ENCODE measurements at regions not wholly inside any gene's neighbourhood (a gene's known extent, or its start where the extent isn't known, plus 50 kb on each side); places are given as distances from the start of the nearest gene placed in this dataset.
"Not testable (repeated sequence)": the region's sequence is repeated elsewhere in the genome, so short reads cannot be mapped to it uniquely, and the experiment has no call there.

- POLR2A ChIA-PET: interaction anchor here (0.7 to 1.1 kb wide), 2 partner anchors 13 to 72 kb away, joined by 3 read pairs; no protein-coding TSS in a partner anchor
- Mint-ChIP-seq H3K27me3 (ENCODE audit: insufficient read depth, unreplicated experiment) (no peaks in the 10 kb centered on the region), H3K27ac (ENCODE audit: low read depth, unreplicated experiment) (no peak overlapping the region), H3K36me3 (ENCODE audit: insufficient read depth, unreplicated experiment) (no peaks in the 10 kb centered on the region), H3K9me3 (ENCODE audit: unreplicated experiment) (peaks cover 16% of the 10 kb centered on the region), H3K4me1 (ENCODE audit: insufficient read depth, unreplicated experiment) (no peaks in the 10 kb centered on the region), H3K4me3 (ENCODE audit: unreplicated experiment) (no peak overlapping the region)
- BruUV-seq (replicated peaks): no TSS peak
- no peak for DNase-seq (ENCODE audit: unreplicated experiment)
- TF ChIP-seq CTCF (IDR thresholded peaks at IDR 0.05; ENCODE audit: unreplicated experiment): no peak
- CTCF ChIA-PET: interaction anchor here (0.6 to 1.0 kb wide), 3 partner anchors 10 to 266 kb away, joined by 3 to 5 read pairs (median 3); no protein-coding TSS in a partner anchor
- intact Hi-C loops (cut with micrococcal nuclease): no loop called here
These were observed 75.1 kb upstream of the SPRY4 start for GRCh38 chr5:142399891-142400290.

- POLR2A ChIA-PET: no interaction called here
- CTCF ChIA-PET: interaction anchor here (0.6 kb wide), 1 partner anchor 79 kb away, joined by 6 read pairs; no protein-coding TSS in a partner anchor
- BruUV-seq (replicated peaks): no TSS peak
- peaks cover 16% of the 10 kb centered on the region for H3K9me3 Mint-ChIP-seq (ENCODE audit: unreplicated experiment)
- no peak for DNase-seq (ENCODE audit: unreplicated experiment)
- no peaks in the 10 kb centered on the region for H3K36me3 Mint-ChIP-seq (ENCODE audit: insufficient read depth, unreplicated experiment)
- no peak for TF ChIP-seq CTCF (IDR thresholded peaks at IDR 0.05; ENCODE audit: unreplicated experiment)
- intact Hi-C loops (cut with micrococcal nuclease): no loop called here
- H3K27ac Mint-ChIP-seq (ENCODE audit: low read depth, unreplicated experiment): no peak overlapping the region
- no peaks in the 10 kb centered on the region for H3K4me1 Mint-ChIP-seq (ENCODE audit: insufficient read depth, unreplicated experiment)
- no peaks in the 10 kb centered on the region for H3K27me3 Mint-ChIP-seq (ENCODE audit: insufficient read depth, unreplicated experiment)
- H3K4me3 Mint-ChIP-seq (ENCODE audit: unreplicated experiment): no peak overlapping the region
These were observed 73.9 kb upstream of the SPRY4 start for GRCh38 chr5:142398730-142399055.

- CTCF ChIA-PET: interaction anchor here (0.9 kb wide), 1 partner anchor 253 kb away, joined by 3 read pairs; no protein-coding TSS in a partner anchor
- H3K9me3 Mint-ChIP-seq (ENCODE audit: unreplicated experiment): peaks cover 16% of the 10 kb centered on the region
- H3K27ac Mint-ChIP-seq (ENCODE audit: low read depth, unreplicated experiment); POLR2A ChIA-PET; DNase-seq (ENCODE audit: unreplicated experiment); intact Hi-C loops (cut with micrococcal nuclease); H3K27me3 Mint-ChIP-seq (ENCODE audit: insufficient read depth, unreplicated experiment); H3K4me1 Mint-ChIP-seq (ENCODE audit: insufficient read depth, unreplicated experiment); H3K4me3 Mint-ChIP-seq (ENCODE audit: unreplicated experiment); H3K36me3 Mint-ChIP-seq (ENCODE audit: insufficient read depth, unreplicated experiment); BruUV-seq (replicated peaks): not testable (repeated sequence)
These were observed 73.3 kb upstream of the SPRY4 start for GRCh38 chr5:142398011-142398729.

- intact Hi-C loops (cut with micrococcal nuclease): no loop called here
- Mint-ChIP-seq H3K4me1 (ENCODE audit: insufficient read depth, unreplicated experiment) (no peaks in the 10 kb centered on the region), H3K9me3 (ENCODE audit: unreplicated experiment) (peaks cover 16% of the 10 kb centered on the region), H3K4me3 (ENCODE audit: unreplicated experiment) (no peak overlapping the region), H3K27me3 (ENCODE audit: insufficient read depth, unreplicated experiment) (no peaks in the 10 kb centered on the region), H3K36me3 (ENCODE audit: insufficient read depth, unreplicated experiment) (no peaks in the 10 kb centered on the region), H3K27ac (ENCODE audit: low read depth, unreplicated experiment) (no peak overlapping the region)
- DNase-seq (ENCODE audit: unreplicated experiment): no peak
- no peak for TF ChIP-seq CTCF (IDR thresholded peaks at IDR 0.05; ENCODE audit: unreplicated experiment)
- POLR2A ChIA-PET: no interaction called here
- CTCF ChIA-PET: interaction anchor here (0.6 to 0.9 kb wide), 2 partner anchors 11 to 252 kb away, joined by 3 to 4 read pairs; no protein-coding TSS in a partner anchor
- BruUV-seq (replicated peaks): no TSS peak
These were observed 72.4 kb upstream of the SPRY4 start for GRCh38 chr5:142397178-142397577.
